ENCODE measurements at regions not wholly inside any gene's neighbourhood (a gene's known extent, or its start where the extent isn't known, plus 50 kb on each side); places are given as distances from the start of the nearest gene placed in this dataset.

DNA sequence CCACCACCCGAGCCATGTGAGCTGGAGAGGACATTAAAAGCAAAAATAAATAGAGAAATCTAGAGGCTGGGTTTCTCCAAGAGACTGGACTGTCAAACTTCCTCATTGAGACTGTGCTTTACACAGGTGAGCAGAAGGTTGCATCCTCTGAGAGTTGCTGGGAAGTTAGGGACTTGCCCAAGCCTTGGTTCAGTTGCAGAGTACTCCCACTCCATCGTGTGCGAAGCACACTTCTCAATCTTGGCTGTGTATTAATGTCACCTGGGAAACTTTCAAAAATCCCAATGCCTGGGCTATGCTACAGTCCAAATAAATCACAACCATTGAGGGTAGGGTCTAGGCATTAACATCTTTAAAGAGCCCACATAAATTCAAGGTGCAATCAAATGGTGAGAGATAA, 89.2 kb downstream of the ZNF330 start:
- TF ChIP-seq, protein P1, sequence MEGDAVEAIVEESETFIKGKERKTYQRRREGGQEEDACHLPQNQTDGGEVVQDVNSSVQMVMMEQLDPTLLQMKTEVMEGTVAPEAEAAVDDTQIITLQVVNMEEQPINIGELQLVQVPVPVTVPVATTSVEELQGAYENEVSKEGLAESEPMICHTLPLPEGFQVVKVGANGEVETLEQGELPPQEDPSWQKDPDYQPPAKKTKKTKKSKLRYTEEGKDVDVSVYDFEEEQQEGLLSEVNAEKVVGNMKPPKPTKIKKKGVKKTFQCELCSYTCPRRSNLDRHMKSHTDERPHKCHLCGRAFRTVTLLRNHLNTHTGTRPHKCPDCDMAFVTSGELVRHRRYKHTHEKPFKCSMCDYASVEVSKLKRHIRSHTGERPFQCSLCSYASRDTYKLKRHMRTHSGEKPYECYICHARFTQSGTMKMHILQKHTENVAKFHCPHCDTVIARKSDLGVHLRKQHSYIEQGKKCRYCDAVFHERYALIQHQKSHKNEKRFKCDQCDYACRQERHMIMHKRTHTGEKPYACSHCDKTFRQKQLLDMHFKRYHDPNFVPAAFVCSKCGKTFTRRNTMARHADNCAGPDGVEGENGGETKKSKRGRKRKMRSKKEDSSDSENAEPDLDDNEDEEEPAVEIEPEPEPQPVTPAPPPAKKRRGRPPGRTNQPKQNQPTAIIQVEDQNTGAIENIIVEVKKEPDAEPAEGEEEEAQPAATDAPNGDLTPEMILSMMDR (IDR thresholded peaks at IDR 0.05) = no peak
- TF ChIP-seq POLR2A (IDR thresholded peaks at IDR 0.05) = no peak

All from thyroid gland (tissue), 4 donors.